RWPE2 (cell line): ENCODE measurements at regions not wholly inside any gene's neighbourhood (a gene's known extent, or its start where the extent isn't known, plus 50 kb on each side); places are given as distances from the start of the nearest gene placed in this dataset.

ENCODE experiments used
- ATAC-seq: fragments of 200-7000 bp; cut with Tn5 transposase; 3 replicates; pipeline ENCODE4 v1.9.1; 2021; ENCODE audit warnings: low read depth
- DNase-seq: peaks from one replicate; pipeline ENCODE4 v3.0.0-alpha.2; 2020; ENCODE audit warnings: low spot score
- H3K27ac ChIP-seq: fragments of 450-650 bp; 2 replicates; pipeline ENCODE4 v1.5.1; 2017; ENCODE audit warnings: mild to moderate bottlenecking; ENCODE audit not compliant: poor library complexity, severe bottlenecking
- H3K27me3 ChIP-seq: fragments of 250-450 bp; sonication (Bioruptor Pico); 2 replicates; pipeline ENCODE4 v1.5.1; 2021; ENCODE audit warnings: mild to moderate bottlenecking, moderate library complexity; ENCODE audit not compliant: insufficient read depth, poor library complexity, severe bottlenecking
- H3K36me3 ChIP-seq: fragments of 250-450 bp; sonication (Bioruptor Pico); 2 replicates; pipeline ENCODE4 v1.5.1; 2020; ENCODE audit warnings: low read depth, mild to moderate bottlenecking, moderate library complexity
- H3K4me1 ChIP-seq: fragments of 250-450 bp; sonication (Bioruptor Pico); 2 replicates; pipeline ENCODE4 v1.5.1; 2021; ENCODE audit warnings: mild to moderate bottlenecking, moderate library complexity; ENCODE audit not compliant: insufficient read depth, poor library complexity, severe bottlenecking
- H3K4me3 ChIP-seq: fragments of 250-450 bp; sonication (Bioruptor Pico); 2 replicates; pipeline ENCODE4 v1.5.1; 2021; ENCODE audit warnings: mild to moderate bottlenecking, moderate library complexity; ENCODE audit not compliant: severe bottlenecking
- H3K9me3 ChIP-seq: fragments of 250-450 bp; sonication (Bioruptor Pico); 2 replicates; pipeline ENCODE4 v1.5.1; 2021; ENCODE audit warnings: mild to moderate bottlenecking, moderate library complexity; ENCODE audit not compliant: severe bottlenecking
- TF ChIP-seq, protein P1 (sequence below): fragments of 450-650 bp; IDR thresholded peaks from one replicate; pipeline ENCODE4 v1.5.1; 2017; ENCODE audit warnings: mild to moderate bottlenecking, moderate library complexity; ENCODE audit not compliant: poor library complexity, severe bottlenecking

DNA sequence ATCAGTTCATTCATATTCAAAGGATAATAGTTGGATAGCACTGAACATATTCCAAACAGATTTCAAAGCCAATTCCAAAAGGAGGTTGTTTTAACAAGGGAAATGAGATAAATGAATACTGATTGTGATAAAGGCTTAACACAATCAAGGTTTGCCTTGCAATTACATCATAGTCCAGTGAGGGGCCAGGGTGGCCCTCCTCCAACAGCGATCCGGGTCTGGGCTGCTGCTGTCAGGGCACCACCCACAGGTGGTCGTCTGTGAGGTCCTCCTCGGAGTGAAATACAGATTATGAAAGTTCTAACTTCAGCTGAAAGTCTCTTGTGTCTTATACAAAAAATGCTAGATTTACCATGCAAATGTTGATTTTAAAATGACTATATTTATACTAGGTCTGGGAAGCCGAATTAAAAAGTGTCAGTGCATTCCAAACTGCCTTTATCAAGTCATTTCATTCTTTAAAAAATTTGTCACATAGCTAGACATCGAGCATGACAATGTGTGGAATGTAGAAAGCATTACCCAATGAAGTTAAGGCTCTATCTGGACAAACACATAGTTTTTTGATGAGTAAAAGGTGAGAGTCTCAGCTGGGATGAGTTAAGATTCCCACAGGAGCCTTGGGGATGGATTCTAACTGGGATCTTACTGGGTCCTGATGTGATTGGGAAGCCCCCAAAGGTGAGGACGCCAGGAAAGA is 65.9 kb upstream of the SLC22A23 start:
- H3K9me3 ChIP-seq: no peaks in the 10 kb centered on the region
- peak overlapping the region; percentile 7 for H3K27ac ChIP-seq
- H3K4me1 ChIP-seq: peaks cover 53% of the 10 kb centered on the region
- no peaks in the 10 kb centered on the region for H3K36me3 ChIP-seq
- TF ChIP-seq, protein P1, sequence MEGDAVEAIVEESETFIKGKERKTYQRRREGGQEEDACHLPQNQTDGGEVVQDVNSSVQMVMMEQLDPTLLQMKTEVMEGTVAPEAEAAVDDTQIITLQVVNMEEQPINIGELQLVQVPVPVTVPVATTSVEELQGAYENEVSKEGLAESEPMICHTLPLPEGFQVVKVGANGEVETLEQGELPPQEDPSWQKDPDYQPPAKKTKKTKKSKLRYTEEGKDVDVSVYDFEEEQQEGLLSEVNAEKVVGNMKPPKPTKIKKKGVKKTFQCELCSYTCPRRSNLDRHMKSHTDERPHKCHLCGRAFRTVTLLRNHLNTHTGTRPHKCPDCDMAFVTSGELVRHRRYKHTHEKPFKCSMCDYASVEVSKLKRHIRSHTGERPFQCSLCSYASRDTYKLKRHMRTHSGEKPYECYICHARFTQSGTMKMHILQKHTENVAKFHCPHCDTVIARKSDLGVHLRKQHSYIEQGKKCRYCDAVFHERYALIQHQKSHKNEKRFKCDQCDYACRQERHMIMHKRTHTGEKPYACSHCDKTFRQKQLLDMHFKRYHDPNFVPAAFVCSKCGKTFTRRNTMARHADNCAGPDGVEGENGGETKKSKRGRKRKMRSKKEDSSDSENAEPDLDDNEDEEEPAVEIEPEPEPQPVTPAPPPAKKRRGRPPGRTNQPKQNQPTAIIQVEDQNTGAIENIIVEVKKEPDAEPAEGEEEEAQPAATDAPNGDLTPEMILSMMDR: no peak
- DNase-seq (no peak), ATAC-seq (peak; percentile 34; the same call in 1 of the 3 replicates)
- H3K4me3 ChIP-seq: no peak overlapping the region
- no peaks in the 10 kb centered on the region for H3K27me3 ChIP-seq

DNA sequence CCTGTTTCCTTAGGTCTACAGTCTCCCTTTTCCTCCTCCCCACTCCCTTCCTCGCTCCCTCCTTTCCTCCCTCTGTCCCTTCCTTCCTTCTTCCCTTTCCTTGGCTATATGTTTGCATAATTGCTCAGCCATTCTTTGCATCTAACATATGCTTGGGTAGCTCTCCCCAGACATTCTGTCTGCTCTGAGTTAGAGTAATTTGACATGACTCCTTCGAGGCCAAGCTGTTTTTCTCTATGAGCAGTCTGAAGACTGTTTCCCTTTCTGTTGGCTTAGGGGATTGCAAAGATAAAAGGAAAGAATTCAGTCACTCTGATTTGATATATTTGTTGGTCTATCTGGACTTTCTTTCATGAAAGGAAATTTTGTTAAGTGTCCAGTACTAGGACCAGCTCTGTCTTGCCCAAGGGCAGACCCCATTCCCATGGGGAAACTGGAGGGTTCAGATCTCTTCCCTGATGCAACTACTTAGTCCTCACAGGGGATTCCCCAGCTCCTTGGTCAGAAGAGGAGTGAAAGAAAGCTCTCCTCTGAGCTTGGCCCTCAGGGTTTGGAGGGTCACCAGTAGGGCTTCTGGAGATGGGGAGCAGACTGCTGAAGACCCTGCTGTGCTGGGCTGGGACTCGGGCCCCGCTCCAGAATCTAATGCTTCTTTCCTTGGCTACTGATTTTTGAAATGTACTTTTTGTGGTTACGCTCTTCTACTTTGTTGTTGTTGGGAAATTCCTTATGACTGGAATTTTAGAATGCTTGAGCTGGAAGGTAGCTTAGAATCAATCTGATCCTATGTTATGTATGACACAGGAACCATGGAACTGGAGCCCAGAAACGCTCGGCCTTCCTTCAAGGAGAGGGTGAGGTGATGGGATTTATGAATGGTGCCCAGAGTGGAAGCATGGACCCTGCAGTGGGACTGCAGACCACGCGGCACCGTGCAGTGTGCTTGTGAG is 63.7 kb upstream of the SLC22A23 start:
- Histone ChIP-seq H3K4me1 (peaks cover 35% of the 10 kb centered on the region), H3K27ac (no peak overlapping the region), H3K4me3 (no peak overlapping the region), H3K27me3 (no peaks in the 10 kb centered on the region), H3K36me3 (no peaks in the 10 kb centered on the region), H3K9me3 (no peaks in the 10 kb centered on the region)
- TF ChIP-seq, protein P1: no peak
- DNase-seq (no peak), ATAC-seq (no peak)

DNA sequence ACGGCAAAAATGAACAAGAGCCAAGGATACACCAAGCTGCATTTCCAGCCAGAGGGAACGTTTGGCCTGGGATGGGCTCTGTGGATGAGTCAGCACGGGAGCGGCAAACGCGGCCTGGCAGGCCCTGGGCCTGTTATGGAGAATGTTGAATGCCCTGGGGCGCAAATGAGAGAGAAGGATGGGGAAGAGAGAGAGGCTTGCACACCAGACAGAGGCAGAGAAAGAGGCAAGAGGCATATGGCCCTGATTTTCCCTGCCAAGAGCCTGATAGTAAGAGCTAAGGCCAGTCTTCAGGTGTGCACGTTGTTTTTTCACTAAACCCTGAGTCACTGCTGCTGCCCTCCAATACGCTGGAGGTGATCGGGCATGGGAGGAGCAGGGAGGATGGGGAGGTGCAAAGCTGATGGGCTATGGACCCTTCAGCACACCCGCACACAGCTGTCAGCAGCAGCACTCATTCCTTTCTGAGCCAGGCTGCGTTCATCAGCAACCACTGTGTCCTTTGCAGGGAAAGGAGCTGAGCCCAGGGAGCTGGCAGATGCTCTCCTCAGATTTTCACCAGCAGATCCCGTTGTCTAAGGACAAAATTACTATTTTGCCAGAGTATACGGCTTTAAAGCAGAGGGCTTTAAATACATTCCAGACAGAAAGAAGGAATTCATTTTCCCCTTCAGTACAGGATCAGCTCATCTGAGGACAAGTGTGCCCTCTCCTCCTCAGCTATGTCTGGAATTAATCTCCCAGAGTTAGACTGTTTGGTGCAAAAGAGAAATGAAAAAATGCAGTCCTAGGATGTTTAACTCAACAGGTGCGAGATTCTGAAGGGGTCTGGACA is 61.7 kb upstream of the SLC22A23 start:
- TF ChIP-seq, protein P1: no peak
- H3K27me3 ChIP-seq: no peaks in the 10 kb centered on the region
- ATAC-seq (peak; percentile 89), DNase-seq (peak; percentile 95)
- H3K9me3 ChIP-seq: no peaks in the 10 kb centered on the region
- no peaks in the 10 kb centered on the region for H3K36me3 ChIP-seq
- no peak overlapping the region for H3K4me3 ChIP-seq
- peaks cover 30% of the 10 kb centered on the region for H3K4me1 ChIP-seq
- peak overlapping the region; percentile 86 for H3K27ac ChIP-seq

DNA sequence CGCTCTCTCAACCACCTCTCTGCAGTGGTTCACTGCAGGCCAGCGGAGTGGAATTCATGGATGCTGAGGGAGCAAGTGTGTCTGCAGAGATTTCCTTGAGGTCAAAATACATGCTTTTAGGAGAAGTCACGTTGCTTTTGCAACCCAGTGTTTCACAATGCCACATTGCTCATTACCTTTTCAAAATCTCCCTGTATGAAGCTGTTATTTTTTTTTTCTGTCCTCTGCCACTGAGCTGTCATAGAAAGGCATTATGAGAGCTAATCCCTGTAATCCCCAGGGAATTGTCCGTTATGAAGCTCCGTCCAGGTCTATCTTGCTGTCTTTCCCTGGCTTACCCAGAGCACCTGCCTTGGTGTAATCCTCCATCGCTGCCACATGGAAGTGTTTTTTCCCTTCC is 60.5 kb upstream of the SLC22A23 start:
- DNase-seq: no peak
- Histone ChIP-seq H3K4me1 (peaks cover 18% of the 10 kb centered on the region), H3K9me3 (no peaks in the 10 kb centered on the region), H3K27me3 (no peaks in the 10 kb centered on the region), H3K4me3 (no peak overlapping the region), H3K27ac (peak overlapping the region; percentile 86), H3K36me3 (no peaks in the 10 kb centered on the region)
- TF ChIP-seq, protein P1: no peak
- peak; percentile 64 for ATAC-seq
